SK-N-MC (cell line): ENCODE measurements at regions not wholly inside any gene's neighbourhood (a gene's known extent, or its start where the extent isn't known, plus 50 kb on each side); places are given as distances from the start of the nearest gene placed in this dataset.

Experiments
- EZH2 ChIP-seq: fragments of 200-600 bp; sonication (generic); IDR thresholded peaks from one replicate; pipeline ENCODE4 v1.6.1; 2017; ENCODE audit warnings: antibody characterized with exemption
- POLR2AphosphoS5 ChIP-seq: IDR thresholded peaks from 2 replicates; pipeline ENCODE4 v1.6.1; 2012; ENCODE audit warnings: mild to moderate bottlenecking, low read depth, low read length, borderline replicate concordance

DNA sequence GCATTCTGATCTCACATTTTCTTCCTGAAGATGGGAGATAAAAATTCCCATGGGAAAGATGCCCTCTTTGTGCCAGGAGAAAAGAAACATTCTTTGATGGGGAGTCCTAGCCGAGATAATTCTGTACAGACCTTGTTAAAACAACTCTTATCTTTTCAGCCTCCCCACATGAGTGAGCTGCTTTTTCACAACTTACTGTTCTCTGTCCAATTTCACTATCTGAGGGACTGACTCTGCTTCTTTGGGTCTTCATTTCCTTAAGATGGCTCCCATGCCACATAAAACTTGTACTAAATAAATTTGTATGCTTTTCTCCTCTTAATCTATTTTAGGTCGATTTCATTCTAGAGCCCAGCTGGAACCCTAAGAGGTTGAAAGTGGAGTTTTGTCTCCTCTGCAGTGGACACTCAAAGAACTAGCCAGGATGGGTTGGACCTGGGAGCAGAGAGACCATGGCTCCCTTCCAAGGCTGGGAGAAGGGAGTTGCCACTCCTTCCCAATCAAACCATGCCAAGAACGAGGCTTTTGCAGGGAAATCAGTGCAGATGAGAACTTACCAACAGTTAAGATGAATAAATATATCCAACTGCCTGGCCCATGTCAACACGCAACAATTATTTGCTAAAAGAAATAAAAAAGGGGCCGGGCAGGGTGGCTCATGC lies 285.8 kb upstream of the SULF2 start:
- TF ChIP-seq EZH2 = no peak
- no peak for TF ChIP-seq POLR2AphosphoS5
